ENCODE measurements at regions not wholly inside any gene's neighbourhood (a gene's known extent, or its start where the extent isn't known, plus 50 kb on each side); places are given as distances from the start of the nearest gene placed in this dataset.

DNA sequence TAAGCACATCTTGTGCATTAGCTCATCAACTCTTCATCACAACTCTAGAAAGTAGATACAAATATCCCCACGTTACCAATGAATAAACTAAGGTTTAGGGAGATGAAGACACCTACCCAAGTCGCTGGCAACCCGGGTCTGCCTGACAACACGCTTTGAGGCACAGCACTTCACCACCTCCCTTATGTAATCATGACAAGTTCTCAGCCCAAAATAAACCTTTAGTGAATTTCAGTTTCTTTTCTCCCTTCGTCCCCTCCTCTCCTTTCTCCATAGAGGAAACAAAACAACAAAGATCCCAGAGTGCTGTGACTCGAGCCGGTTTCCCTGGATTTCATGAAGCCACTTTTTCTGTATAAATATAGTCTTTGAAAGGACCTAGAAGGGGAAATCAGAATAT is 105.4 kb downstream of the MAFB start:
- TF ChIP-seq EP300 (IDR thresholded peaks at IDR 0.05) (no peak), POLR2A (IDR thresholded peaks at IDR 0.05) (no peak)
- TF ChIP-seq, protein P1, sequence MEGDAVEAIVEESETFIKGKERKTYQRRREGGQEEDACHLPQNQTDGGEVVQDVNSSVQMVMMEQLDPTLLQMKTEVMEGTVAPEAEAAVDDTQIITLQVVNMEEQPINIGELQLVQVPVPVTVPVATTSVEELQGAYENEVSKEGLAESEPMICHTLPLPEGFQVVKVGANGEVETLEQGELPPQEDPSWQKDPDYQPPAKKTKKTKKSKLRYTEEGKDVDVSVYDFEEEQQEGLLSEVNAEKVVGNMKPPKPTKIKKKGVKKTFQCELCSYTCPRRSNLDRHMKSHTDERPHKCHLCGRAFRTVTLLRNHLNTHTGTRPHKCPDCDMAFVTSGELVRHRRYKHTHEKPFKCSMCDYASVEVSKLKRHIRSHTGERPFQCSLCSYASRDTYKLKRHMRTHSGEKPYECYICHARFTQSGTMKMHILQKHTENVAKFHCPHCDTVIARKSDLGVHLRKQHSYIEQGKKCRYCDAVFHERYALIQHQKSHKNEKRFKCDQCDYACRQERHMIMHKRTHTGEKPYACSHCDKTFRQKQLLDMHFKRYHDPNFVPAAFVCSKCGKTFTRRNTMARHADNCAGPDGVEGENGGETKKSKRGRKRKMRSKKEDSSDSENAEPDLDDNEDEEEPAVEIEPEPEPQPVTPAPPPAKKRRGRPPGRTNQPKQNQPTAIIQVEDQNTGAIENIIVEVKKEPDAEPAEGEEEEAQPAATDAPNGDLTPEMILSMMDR (IDR thresholded peaks at IDR 0.05), result no peak

Measured in stomach (tissue), 4 donors.